HepG2 (cell line): ENCODE measurements at regions not wholly inside any gene's neighbourhood (a gene's known extent, or its start where the extent isn't known, plus 50 kb on each side); places are given as distances from the start of the nearest gene placed in this dataset.

Source experiments
- ATAC-seq: fragments of 200-7000 bp; cut with Tn5 transposase; 3 replicates; pipeline ENCODE4 v1.9.1; 2020; ENCODE audit warnings: mild to moderate bottlenecking, moderate library complexity
- BruUV-seq: library from RNA; stranded (reverse); fragments of 400-500 nt; replicated peaks from 2 replicates; lab custom pipeline; 2021; lab: Mats Ljungman, UMichigan
- CTCF ChIA-PET: fragments of 300-600 bp; formaldehyde crosslinking; extraction: SDS; loops from one replicate; lab custom pipeline; 2021; ENCODE audit warnings: low total read pairs, inconsistent platforms, low intra/inter-chr PET ratio; lab: Yijun Ruan, JAX
- POLR2A ChIA-PET: fragments of 350-600 bp; sonication (Branson Sonifier 250); formaldehyde crosslinking; loops from one replicate; lab custom pipeline; 2020; ENCODE audit warnings: antibody characterized with exemption, inconsistent platforms; lab: Yijun Ruan, JAX
- DNase-seq: peaks from one replicate; pipeline ENCODE4 v3.0.0-alpha.2; 2015; ENCODE audit warnings: low spot score
- FAIRE-seq: peaks from 3 replicates; lab custom pipeline; 2011; peaks lifted over from hg19 to GRCh38; lab: Jason Lieb, UNC
- H2AFZ ChIP-seq: one replicate; pipeline ENCODE4 v1.6.1; 2011; ENCODE audit warnings: low read length, inconsistent platforms
- H3K27ac ChIP-seq: fragments of 300-600 bp; 3 replicates; pipeline ENCODE4 v1.8.0; 2011; ENCODE audit warnings: mixed run types, mild to moderate bottlenecking, mixed read lengths, low read length, inconsistent platforms; ENCODE audit not compliant: insufficient read depth; ENCODE audit errors: extremely low read length
- H3K27me3 ChIP-seq, 2 experiments: fragments of 200-600 bp in 1 of 2; 2 replicates in 1 of 2; 3 replicates in 1 of 2; pipeline versions ENCODE4 v1.6.0 to v1.8.0; 2011; ENCODE audit warnings: low read length in 2 of 2, mild to moderate bottlenecking in 2 of 2, moderate library complexity in 2 of 2, inconsistent platforms in 1 of 2; ENCODE audit not compliant: insufficient read depth in 2 of 2, control insufficient read depth in 1 of 2
- H3K36me3 ChIP-seq, 2 experiments: fragments of 200-600 bp in 1 of 2; replicated peaks in 1 of 2; 2 replicates in 1 of 2; 3 replicates in 1 of 2; pipeline versions ENCODE4 v1.5.1 to v1.8.0; 2011; ENCODE audit warnings: low read length in 2 of 2, inconsistent platforms in 1 of 2; ENCODE audit not compliant: insufficient read depth in 2 of 2, control insufficient read depth in 1 of 2
- H3K4me1 ChIP-seq: 2 replicates; pipeline ENCODE4 v1.5.1; 2012; ENCODE audit warnings: low read length, inconsistent platforms; ENCODE audit not compliant: insufficient read depth
- H3K4me2 ChIP-seq: 2 replicates; pipeline ENCODE4 v1.6.0; 2011; ENCODE audit warnings: low read depth, low read length, inconsistent platforms
- H3K4me3 ChIP-seq, 3 experiments: fragments of 200-600 bp in 1 of 3; sonication (generic), shearing (Covaris generic) in 1 of 3; replicated peaks in 1 of 3; 2 replicates each; pipeline ENCODE4 v1.5.1; 2011 to 2016; ENCODE audit warnings: low read length in 3 of 3, inconsistent platforms in 2 of 3, low read depth in 2 of 3, mild to moderate bottlenecking in 2 of 3, control low read depth in 1 of 3, mixed read lengths in 1 of 3; ENCODE audit not compliant: insufficient read depth in 1 of 3
- H3K79me2 ChIP-seq: one replicate; pipeline ENCODE4 v1.6.1; 2011; ENCODE audit warnings: low read length, inconsistent platforms; ENCODE audit not compliant: insufficient read depth
- H3K9ac ChIP-seq: 2 replicates; pipeline ENCODE4 v1.6.0; 2011; ENCODE audit warnings: mild to moderate bottlenecking, low read depth, low read length, inconsistent platforms; ENCODE audit not compliant: insufficient read depth
- H3K9me3 ChIP-seq: 2 replicates; pipeline ENCODE4 v1.5.1; 2012; ENCODE audit warnings: mild to moderate bottlenecking, low read length
- H4K20me1 ChIP-seq: 2 replicates; pipeline ENCODE4 v1.6.0; 2011; ENCODE audit warnings: inconsistent platforms, mild to moderate bottlenecking, low read length, moderate library complexity; ENCODE audit not compliant: insufficient read depth
- ATF7 ChIP-seq, 2 experiments: fragments of 450-650 bp in 1 of 2; sonication (generic) in 1 of 2; formaldehyde crosslinking in 1 of 2; IDR thresholded peaks; 2 replicates each; pipeline versions ENCODE4 v1.4.0 to v1.6.1; 2016 to 2020; ENCODE audit warnings: antibody characterized with exemption in 1 of 2, mild to moderate bottlenecking in 1 of 2, missing genetic modification reagents in 1 of 2
- BCL6 ChIP-seq: IDR thresholded peaks from 2 replicates; pipeline ENCODE4 v1.6.1; 2016; ENCODE audit warnings: missing genetic modification reagents, missing compliant biosample characterization
- CEBPB ChIP-seq: IDR thresholded peaks from 2 replicates; pipeline ENCODE4 v1.6.1; 2011; ENCODE audit warnings: low read depth, low read length, improper control_type of control experiment, borderline replicate concordance
- FLYWCH1 ChIP-seq: sonication (generic); formaldehyde crosslinking; IDR thresholded peaks from 2 replicates; pipeline ENCODE4 v1.8.1; 2023; ENCODE audit warnings: mild to moderate bottlenecking, missing genetic modification reagents
- NCOA2 ChIP-seq: sonication (generic); formaldehyde crosslinking; IDR thresholded peaks from 2 replicates; pipeline ENCODE4 v1.8.0; 2022; ENCODE audit warnings: inconsistent platforms
- TEAD2 ChIP-seq: sonication (generic); formaldehyde crosslinking; IDR thresholded peaks from 2 replicates; pipeline ENCODE4 v1.9.0; 2021; ENCODE audit warnings: missing genetic modification reagents
- ZMAT5 ChIP-seq: sonication (generic); formaldehyde crosslinking; IDR thresholded peaks from 2 replicates; pipeline ENCODE4 v1.5.0; 2020; ENCODE audit warnings: mild to moderate bottlenecking, low read depth, missing genetic modification reagents, borderline replicate concordance
- ZNF503 ChIP-seq: sonication (generic); formaldehyde crosslinking; IDR thresholded peaks from 2 replicates; pipeline ENCODE4 v1.4.0; 2020; ENCODE audit warnings: missing genetic modification reagents
- ZNF710 ChIP-seq: sonication (generic); formaldehyde crosslinking; IDR thresholded peaks from 2 replicates; pipeline ENCODE4 v1.5.0; 2020; ENCODE audit warnings: mild to moderate bottlenecking, missing genetic modification reagents, borderline replicate concordance
- WGBS: methylation state at CpG from one replicate; pipeline ENCODE4 v1.1.6; 2017; ENCODE audit warnings: low lambda C conversion rate; 5-methylcytosine and 5-hydroxymethylcytosine counted together
- in situ Hi-C: cut with HindIII; loops from 2 replicates; pipeline ENCODE4 v1.10.0; 2017; ENCODE audit warnings: low pct_unique_long_range_greater_than_20kb; ENCODE audit not compliant: extremely low pct_ligation_motif_present
- intact Hi-C: fragments of 100-400 bp; cut with micrococcal nuclease; formaldehyde crosslinking; loops from one replicate; pipeline ENCODE4 v1.10.0; 2022; ENCODE audit not compliant: unreplicated experiment

GRCh38 chr22:27050771-27051170 is 393.4 kb downstream of the MIAT start:
- TF ChIP-seq NCOA2 (CRISPR knock-in tag) (no peak), ZNF710 (no peak), FLYWCH1 (CRISPR knock-in tag) (no peak), ATF7 (IDR thresholded peaks at IDR 0.05) (no peak), ATF7 (CRISPR knock-in tag; IDR thresholded peaks at IDR 0.05) (no peak), ZMAT5 (no peak), CEBPB (no peak), ZNF503 (CRISPR knock-in tag) (no peak), BCL6 (CRISPR knock-in tag) (no peak), TEAD2 (CRISPR knock-in tag) (no peak)
- TF ChIP-seq, all 625 proteins: peak for 0
- Histone ChIP-seq H3K27ac (no peak overlapping the region), H3K27me3 (no peaks in the 10 kb centered on the region; a peak in 1 of 5 replicates), H3K4me3 (no peak overlapping the region), H3K9me3 (no peaks in the 10 kb centered on the region), H3K79me2 (no peaks in the 10 kb centered on the region), H3K4me1 (no peaks in the 10 kb centered on the region), H2AFZ (no peak overlapping the region), H3K9ac (no peak overlapping the region), H4K20me1 (no peaks in the 10 kb centered on the region), H3K36me3 (no peaks in the 10 kb centered on the region), H3K4me2 (no peak overlapping the region)
- no peak for FAIRE-seq
- ChIA-PET CTCF (no interaction called here), POLR2A (no interaction called here)
- no peak for DNase-seq
- ATAC-seq, result no peak
- in situ Hi-C loops, result no loop called here
- intact Hi-C loops, result no loop called here
- BruUV-seq, result no TSS peak
- WGBS, result 15% methylated on average over 4 of the region's 4 CpGs
